ENCODE measurements at regions not wholly inside any gene's neighbourhood (a gene's known extent, or its start where the extent isn't known, plus 50 kb on each side); places are given as distances from the start of the nearest gene placed in this dataset.

DNA sequence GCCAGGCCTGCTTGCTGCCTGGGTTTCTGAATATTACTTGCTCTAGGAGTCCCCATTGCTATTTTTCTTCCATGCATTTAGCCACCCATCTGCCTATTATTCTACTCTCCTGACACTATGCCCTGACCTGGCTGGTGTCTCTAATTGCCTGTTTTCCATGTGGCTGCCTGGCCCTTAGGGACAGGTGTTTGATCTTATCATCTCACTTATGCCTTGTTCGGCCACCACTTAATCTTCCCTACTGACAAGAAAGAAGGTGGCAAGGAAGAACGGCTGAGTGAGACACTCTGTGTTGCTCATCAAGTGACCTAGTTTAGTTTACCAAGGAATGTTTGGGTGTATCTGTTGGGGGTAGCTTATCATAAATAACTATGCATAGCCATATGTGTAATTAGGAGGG, 50.4 kb upstream of the RAPH1 start:
- H3K27me3 Mint-ChIP-seq, result no peaks in the 10 kb centered on the region

DNA sequence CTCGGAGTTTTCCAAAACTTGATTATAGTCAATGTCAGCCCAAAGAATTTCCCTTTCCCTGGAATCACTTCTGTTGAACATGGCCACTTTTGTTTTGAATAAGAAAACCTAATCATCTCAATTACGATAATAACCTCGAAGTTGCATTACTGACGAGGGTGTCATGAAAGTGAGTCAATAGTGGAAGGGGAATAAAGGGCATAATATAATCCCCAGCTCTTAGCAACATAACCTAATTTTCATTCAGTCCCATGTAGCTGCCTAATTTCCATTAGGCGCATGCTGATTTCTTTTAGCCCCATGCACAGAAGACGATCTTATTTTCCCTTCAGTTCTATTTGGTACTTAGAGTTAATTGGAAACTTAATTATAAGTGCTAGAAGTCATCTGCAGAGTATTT, 51.1 kb upstream of the RAPH1 start:
- Mint-ChIP-seq H3K36me3 (peaks cover under 1% of the 10 kb centered on the region), H3K27ac (no peak overlapping the region), H3K9me3 (ENCODE audit: low read depth) (no peaks in the 10 kb centered on the region), H3K4me3 (no peak overlapping the region), H3K4me1 (ENCODE audit: low read depth) (peaks cover 11% of the 10 kb centered on the region), H3K27me3 (no peaks in the 10 kb centered on the region)

More for the DNA sequence above, 50.4 kb upstream of the RAPH1 start:
- Mint-ChIP-seq H3K27ac (no peak overlapping the region), H3K4me1 (ENCODE audit: low read depth) (peaks cover 10% of the 10 kb centered on the region), H3K4me3 (no peak overlapping the region), H3K36me3 (no peaks in the 10 kb centered on the region), H3K9me3 (ENCODE audit: low read depth) (no peaks in the 10 kb centered on the region)

DNA sequence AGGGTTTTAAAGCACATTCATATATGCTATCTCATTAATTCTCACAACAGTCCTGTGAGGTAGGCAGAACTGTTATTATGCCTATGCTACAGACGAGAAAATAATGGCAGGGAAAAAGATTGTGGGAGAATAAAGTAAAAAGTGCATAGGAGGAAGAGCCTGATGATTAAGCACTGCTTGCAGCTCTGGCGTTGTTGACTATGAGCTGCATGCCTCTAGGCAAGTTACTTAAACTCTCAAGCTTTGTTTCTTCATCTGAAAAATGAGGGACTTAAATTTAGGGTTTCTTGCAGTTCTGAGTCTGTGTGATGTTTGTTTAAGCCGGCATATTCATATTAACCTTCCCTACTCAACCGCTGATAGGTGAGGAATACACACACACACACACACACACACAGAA, 51.6 kb upstream of the RAPH1 start:
- peaks cover 3% of the 10 kb centered on the region for H3K36me3 Mint-ChIP-seq
- H3K9me3 Mint-ChIP-seq (ENCODE audit: low read depth), result no peaks in the 10 kb centered on the region
- H3K27me3 Mint-ChIP-seq, result no peaks in the 10 kb centered on the region
- H3K4me3 Mint-ChIP-seq, result no peak overlapping the region
- peaks cover 14% of the 10 kb centered on the region for H3K4me1 Mint-ChIP-seq (ENCODE audit: low read depth)
- H3K27ac Mint-ChIP-seq, result no peak overlapping the region

DNA sequence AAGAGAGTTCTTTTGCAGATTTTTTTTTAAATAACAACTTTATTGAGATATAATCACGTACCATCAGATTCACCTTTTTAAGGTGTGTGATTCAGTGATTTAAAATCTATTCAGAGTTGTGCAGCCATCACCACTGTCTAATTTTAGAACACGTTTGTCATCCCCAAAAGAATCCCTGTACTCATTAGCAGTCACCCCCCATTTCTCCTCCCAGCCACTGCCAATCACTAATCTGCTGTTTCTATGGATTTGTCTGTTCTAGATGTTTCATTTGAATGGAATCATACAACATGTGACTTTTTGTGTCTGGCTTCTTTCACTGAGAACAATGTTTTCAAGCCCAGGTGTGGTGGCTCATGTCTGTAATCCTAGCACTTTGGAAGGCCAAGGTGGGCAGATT, 55.4 kb upstream of the RAPH1 start:
- Mint-ChIP-seq H3K4me3 (no peak overlapping the region), H3K4me1 (ENCODE audit: low read depth) (peaks cover 4% of the 10 kb centered on the region), H3K27me3 (no peaks in the 10 kb centered on the region), H3K36me3 (peaks cover 3% of the 10 kb centered on the region), H3K27ac (no peak overlapping the region), H3K9me3 (ENCODE audit: low read depth) (no peaks in the 10 kb centered on the region)

DNA sequence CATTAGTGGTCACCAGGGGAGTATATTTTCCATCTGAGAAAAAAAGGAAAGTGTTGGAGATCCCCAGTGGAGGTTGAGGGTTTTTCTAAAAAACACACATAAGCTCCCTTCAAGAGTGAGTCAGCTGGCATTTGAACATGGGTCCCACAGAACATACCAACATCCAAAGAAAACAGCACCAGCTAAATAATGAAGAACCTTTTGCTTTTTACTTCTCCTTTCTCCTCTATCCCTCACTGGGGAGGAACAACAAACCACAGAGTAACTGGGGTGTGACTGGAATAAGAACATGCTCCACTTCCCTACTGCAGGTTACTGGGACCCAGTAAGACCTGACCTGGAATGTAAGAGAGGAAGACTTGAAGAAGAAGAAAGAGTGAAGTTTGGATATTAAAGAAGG, 56.5 kb upstream of the RAPH1 start:
- Mint-ChIP-seq H3K9me3 (ENCODE audit: low read depth) (no peaks in the 10 kb centered on the region), H3K27me3 (no peaks in the 10 kb centered on the region), H3K4me3 (no peak overlapping the region), H3K4me1 (ENCODE audit: low read depth) (peaks cover 4% of the 10 kb centered on the region), H3K36me3 (peaks cover 3% of the 10 kb centered on the region), H3K27ac (no peak overlapping the region)

DNA sequence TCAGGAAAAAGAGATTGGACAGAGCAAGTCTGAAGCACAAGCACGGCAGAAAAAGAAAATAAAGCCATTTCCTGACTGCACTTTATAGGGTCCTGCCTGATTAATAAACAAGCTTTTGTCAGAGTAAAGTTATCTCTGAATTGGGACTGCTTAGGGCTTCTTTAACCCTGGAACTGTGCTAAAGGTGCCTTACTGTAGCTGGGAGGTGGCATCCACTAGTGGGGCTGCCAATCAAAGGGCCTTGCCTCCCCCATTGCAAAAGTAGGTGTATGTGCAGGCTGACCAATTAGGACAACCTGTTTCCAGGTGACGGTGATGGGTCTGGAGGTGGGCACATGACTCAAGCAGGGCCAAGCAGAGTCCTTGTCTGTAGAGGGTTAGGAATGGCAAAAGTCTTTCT, 57.4 kb upstream of the RAPH1 start:
- Mint-ChIP-seq H3K9me3 (ENCODE audit: low read depth) (no peaks in the 10 kb centered on the region), H3K4me1 (ENCODE audit: low read depth) (peaks cover 4% of the 10 kb centered on the region), H3K4me3 (no peak overlapping the region), H3K36me3 (peaks cover 3% of the 10 kb centered on the region), H3K27me3 (no peaks in the 10 kb centered on the region), H3K27ac (no peak overlapping the region)

DNA sequence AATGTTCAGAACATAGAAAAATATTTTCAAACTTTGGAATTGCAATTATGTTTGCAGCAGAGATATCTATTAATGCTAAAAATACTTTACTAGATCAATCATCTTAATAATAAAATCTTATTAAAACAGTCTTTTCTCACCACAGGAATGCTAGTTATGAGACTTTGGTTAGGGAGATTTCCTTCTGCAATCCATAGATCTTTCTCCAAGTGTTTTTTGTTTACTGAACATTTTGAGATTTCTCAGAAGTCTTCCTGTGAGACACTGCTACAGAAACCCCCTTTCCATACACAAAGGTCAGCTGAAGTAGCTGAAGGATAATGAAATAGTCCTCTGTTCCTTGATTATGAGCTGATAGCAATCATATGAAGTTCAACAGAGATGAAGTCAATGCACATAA, 59.4 kb upstream of the RAPH1 start:
- Mint-ChIP-seq H3K9me3 (ENCODE audit: low read depth) (no peaks in the 10 kb centered on the region), H3K36me3 (peaks cover 5% of the 10 kb centered on the region), H3K4me3 (no peak overlapping the region), H3K4me1 (ENCODE audit: low read depth) (peaks cover 11% of the 10 kb centered on the region), H3K27ac (no peak overlapping the region), H3K27me3 (no peaks in the 10 kb centered on the region)

DNA sequence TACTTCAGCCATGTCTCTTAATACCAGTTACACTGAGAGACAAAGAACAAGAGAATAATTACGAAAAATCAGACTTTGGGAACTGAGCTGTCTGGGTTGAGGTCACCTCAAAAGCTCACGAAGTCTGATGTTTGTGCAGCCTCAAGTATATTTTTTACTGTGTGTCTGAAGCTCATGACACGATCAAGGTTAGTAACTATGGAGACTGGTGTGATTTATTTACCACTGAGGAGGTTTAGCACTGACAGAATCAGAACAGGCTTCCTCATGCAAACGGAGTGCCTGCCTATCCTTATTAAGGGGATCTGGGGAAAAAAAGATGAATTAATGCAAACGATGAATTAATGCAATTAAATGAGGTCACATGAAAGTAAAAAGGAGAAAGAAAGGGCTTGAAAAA, 61.1 kb upstream of the RAPH1 start:
- H3K27me3 Mint-ChIP-seq, result no peaks in the 10 kb centered on the region
- H3K27ac Mint-ChIP-seq, result no peak overlapping the region
- H3K4me3 Mint-ChIP-seq, result no peak overlapping the region
- H3K4me1 Mint-ChIP-seq (ENCODE audit: low read depth), result peaks cover 12% of the 10 kb centered on the region
- H3K36me3 Mint-ChIP-seq, result peaks cover 5% of the 10 kb centered on the region
- H3K9me3 Mint-ChIP-seq (ENCODE audit: low read depth), result no peaks in the 10 kb centered on the region

DNA sequence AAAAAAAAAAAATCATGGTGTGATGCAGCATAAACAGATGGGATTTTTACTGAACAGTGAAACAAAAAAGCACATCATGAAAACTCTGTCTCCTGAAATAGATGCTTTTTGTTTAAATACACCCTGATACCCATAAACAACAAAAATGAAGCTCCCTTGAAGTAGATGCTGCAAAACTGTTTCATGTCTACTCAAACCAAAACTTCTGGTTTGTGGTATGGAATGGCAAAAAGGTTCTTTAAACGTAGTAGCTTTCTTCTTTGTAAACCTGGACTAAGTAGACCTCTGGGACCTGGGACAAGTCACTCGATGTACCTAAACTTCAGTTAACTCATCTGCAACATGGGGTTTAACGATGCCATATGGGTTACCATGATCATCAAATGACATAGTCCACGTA, 64.4 kb upstream of the RAPH1 start:
- peaks cover 2% of the 10 kb centered on the region for H3K36me3 Mint-ChIP-seq
- no peaks in the 10 kb centered on the region for H3K27me3 Mint-ChIP-seq
- no peak overlapping the region for H3K27ac Mint-ChIP-seq
- no peak overlapping the region for H3K4me3 Mint-ChIP-seq
- no peaks in the 10 kb centered on the region for H3K9me3 Mint-ChIP-seq (ENCODE audit: low read depth)
- H3K4me1 Mint-ChIP-seq (ENCODE audit: low read depth), result peaks cover 8% of the 10 kb centered on the region

DNA sequence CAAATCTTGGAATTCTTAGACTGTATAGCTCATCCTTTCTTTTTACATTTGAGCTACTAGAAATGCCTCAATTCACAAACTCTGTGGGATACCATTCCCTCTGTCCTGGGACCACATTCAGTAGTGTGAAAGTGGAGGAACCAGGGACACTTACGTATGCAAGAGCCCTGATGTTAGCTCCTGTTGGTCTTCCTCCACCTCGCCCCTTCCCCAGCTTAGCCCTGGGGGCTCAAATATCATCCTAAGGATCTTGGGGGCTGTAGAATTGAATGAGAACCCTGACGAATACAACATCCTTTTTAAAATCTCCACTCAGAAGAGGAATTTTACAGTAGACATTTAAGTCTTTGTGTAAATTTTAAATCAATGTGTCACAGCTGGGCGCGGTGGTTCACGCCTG, 65.2 kb upstream of the RAPH1 start:
- Mint-ChIP-seq H3K27ac (no peak overlapping the region), H3K4me1 (ENCODE audit: low read depth) (peaks cover 8% of the 10 kb centered on the region), H3K36me3 (peaks cover 2% of the 10 kb centered on the region), H3K9me3 (ENCODE audit: low read depth) (no peaks in the 10 kb centered on the region), H3K27me3 (no peaks in the 10 kb centered on the region), H3K4me3 (no peak overlapping the region)

DNA sequence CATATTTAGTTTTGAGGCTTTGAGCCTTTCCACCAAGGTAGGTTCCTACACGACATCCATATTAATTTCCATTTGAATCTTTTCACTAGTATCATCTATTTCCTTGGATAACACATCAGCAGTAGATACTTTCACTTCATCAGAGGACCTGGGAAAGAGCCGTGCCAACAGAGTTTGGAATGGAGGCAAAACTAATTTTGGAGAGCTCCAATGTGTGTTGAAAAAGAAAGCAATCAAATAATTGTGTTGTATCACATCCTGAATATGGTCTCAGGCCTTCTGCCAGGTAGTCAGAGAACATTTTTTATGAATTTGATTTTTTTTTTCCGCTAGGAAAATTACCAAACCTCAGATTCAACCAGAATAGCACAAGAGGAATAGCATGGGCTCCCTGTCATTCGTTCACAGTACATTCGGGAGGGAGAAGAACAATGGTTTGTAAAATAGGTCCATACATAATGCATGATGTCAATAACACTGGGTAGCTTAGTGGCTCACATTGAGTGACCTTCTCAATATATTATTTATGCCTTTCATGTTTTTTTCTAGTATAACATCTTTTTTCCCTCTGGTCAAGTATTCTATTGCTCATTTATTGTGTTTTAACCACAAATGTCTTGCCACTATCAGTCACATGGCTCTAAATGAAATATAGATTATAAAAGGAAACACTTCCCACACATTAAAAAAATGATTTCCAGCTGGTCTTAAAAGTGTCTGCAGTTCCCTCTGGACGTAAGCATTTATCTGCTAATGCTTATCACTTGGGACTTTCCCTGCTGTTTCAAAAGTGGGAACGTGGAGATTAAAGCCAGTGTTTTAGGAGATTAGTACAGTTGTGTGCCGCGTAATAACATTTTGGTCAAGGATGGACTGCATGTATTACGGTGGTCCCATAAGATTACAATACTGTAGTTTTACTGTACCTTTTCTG, 68.6 kb upstream of the RAPH1 start:
- Mint-ChIP-seq H3K9me3 (ENCODE audit: low read depth) (no peaks in the 10 kb centered on the region), H3K4me3 (no peak overlapping the region), H3K4me1 (ENCODE audit: low read depth) (peaks cover 5% of the 10 kb centered on the region), H3K27ac (no peak overlapping the region), H3K36me3 (no peaks in the 10 kb centered on the region), H3K27me3 (no peaks in the 10 kb centered on the region)

DNA sequence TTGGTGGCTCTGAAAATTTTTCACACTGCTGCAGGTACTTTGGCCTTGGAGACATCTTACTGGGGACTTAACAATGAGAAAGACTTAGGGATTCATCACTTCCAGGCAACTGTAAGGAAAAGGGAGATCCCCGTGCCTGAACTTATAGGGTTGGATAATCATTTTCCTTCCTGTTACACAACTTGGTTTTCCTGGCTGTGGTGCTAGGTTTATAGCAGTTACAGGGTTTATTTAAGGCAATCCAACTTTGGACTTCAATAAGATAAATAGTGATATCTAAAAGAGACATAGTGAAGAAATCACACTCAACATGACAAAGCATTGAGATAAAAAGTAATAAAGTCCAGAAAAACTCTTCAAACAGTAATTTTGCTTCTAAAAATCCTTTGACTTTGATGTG, 70.2 kb upstream of the RAPH1 start:
- Mint-ChIP-seq H3K27me3 (no peaks in the 10 kb centered on the region), H3K36me3 (no peaks in the 10 kb centered on the region), H3K27ac (no peak overlapping the region), H3K4me1 (ENCODE audit: low read depth) (no peaks in the 10 kb centered on the region), H3K4me3 (no peak overlapping the region), H3K9me3 (ENCODE audit: low read depth) (no peaks in the 10 kb centered on the region)

DNA sequence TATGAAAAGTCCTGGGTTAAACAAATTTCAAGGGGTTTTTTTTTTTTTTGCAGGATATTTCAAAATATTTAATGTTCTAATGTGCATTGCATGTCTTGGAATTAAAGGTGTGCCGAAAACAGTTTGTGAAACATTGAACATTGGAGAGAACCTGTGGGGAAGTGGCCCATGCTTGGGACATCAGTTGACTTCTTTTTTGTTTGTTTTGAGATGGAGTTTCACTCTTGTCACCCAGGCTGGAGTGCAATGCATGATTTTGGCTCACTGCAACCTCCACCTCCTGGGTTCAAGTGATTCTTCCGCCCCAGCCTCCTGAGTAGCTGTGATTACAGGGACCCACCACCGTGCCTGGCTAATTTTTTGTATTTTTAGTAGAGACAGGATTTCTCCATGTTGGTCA, 71.0 kb upstream of the RAPH1 start:
- Mint-ChIP-seq H3K27me3 (no peaks in the 10 kb centered on the region), H3K4me1 (ENCODE audit: low read depth) (no peaks in the 10 kb centered on the region), H3K36me3 (no peaks in the 10 kb centered on the region), H3K27ac (no peak overlapping the region), H3K9me3 (ENCODE audit: low read depth) (no peaks in the 10 kb centered on the region), H3K4me3 (no peak overlapping the region)

DNA sequence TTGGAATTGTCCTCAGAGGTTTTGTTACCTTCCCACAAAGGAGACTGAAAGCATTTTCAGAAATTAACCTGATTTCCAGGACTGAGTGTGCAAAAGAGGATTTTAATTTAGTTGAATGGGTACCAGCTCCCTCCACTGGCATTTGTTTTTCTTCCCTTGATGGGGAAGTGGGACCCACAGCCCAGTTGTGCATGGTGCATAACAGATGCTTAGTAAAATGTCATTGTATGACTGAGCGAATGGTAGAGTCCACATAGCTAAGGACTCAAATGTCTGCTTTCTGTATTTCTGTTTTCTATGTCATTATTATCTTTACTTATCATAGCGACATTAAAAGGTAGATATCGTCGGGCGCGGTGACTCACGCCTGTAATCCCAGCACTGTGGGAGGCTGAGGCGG, 75.5 kb upstream of the RAPH1 start:
- peaks cover 3% of the 10 kb centered on the region for H3K4me1 Mint-ChIP-seq (ENCODE audit: low read depth)
- no peak overlapping the region for H3K4me3 Mint-ChIP-seq
- H3K27ac Mint-ChIP-seq, result no peak overlapping the region
- H3K36me3 Mint-ChIP-seq, result no peaks in the 10 kb centered on the region
- H3K9me3 Mint-ChIP-seq (ENCODE audit: low read depth), result no peaks in the 10 kb centered on the region
- no peaks in the 10 kb centered on the region for H3K27me3 Mint-ChIP-seq

DNA sequence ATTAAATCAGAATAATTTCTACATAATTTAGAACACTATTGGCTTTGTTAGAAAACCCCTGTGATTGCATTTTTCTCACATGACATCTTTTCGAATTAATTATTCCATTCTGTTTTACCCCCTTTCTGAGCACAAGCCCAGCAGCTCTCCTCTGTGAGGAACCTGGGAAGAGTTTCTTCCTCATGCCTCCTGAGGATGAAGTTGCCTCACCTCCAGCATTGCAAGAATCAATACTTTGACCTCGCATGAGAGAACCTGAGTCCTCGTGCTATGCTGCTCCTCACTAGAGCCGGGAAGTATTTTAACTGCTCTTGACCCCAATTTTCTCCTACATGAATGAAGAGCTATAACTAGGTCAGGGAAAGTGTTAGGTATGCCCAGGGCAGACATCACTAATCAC, 77.1 kb upstream of the RAPH1 start:
- Mint-ChIP-seq H3K36me3 (peaks cover 4% of the 10 kb centered on the region), H3K4me1 (ENCODE audit: low read depth) (peaks cover 3% of the 10 kb centered on the region), H3K4me3 (no peak overlapping the region), H3K9me3 (ENCODE audit: low read depth) (no peaks in the 10 kb centered on the region), H3K27me3 (no peaks in the 10 kb centered on the region), H3K27ac (no peak overlapping the region)

DNA sequence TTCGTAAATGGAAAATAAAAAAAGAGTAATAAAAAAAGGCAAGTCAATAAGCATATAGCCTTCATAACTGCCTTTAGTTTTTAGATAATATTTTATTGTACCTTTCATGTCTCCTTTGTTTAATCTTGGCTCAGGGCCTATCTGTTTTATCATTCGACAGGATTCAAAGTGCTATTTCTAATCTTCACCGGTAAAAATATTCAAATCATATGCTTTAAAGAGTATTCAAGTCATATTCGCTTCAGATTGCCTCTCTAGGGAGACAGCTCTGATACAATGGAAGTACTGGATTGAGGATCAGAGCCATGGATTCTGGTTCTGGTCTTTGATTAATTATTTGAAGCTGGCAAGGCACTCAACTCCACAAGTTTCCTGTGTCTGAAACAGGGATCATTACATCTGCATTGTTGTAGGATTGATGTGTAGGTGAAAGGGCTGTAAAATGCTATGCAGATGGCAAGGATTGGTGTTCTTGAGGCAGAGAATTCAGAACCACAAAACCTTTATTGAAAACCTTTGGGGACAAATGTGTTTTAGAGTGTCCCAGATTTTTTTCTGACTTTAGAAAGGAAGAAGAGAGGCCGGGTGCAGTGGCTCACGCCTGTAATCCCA, 84.3 kb upstream of the RAPH1 start:
- Mint-ChIP-seq H3K36me3 (peaks cover 4% of the 10 kb centered on the region), H3K27me3 (no peaks in the 10 kb centered on the region), H3K4me3 (no peak overlapping the region), H3K4me1 (ENCODE audit: low read depth) (peaks cover 9% of the 10 kb centered on the region), H3K9me3 (ENCODE audit: low read depth) (no peaks in the 10 kb centered on the region), H3K27ac (no peak overlapping the region)
